ENCODE measurements at regions not wholly inside any gene's neighbourhood (a gene's known extent, or its start where the extent isn't known, plus 50 kb on each side); places are given as distances from the start of the nearest gene placed in this dataset.
"Not testable (repeated sequence)": the region's sequence is repeated elsewhere in the genome, so short reads cannot be mapped to it uniquely, and the experiment has no call there.

- no peak for DNase-seq
Observed at GRCh38 chr9:115756736-115757135, 396.9 kb upstream of the PAPPA start.

DNA sequence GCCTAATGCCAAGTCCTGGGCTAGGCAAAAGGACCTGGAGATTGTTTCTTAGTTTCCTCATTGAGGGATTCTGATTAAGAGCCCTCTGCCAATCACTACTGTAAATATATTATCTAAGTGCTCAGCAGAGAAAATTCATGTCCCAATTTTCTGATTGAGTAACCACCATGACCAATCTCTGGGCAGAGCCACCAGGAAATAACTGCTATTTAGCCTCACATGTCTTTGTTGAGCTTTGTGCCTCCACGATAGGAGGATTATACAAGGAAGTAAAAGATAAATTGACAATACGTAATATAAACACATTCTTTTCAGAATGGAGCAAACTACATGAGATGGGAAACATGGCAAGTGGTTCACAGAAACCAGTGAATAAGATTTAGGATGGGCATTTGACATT is 396.1 kb upstream of the PAPPA start:
- DNase-seq, result no peak

DNA sequence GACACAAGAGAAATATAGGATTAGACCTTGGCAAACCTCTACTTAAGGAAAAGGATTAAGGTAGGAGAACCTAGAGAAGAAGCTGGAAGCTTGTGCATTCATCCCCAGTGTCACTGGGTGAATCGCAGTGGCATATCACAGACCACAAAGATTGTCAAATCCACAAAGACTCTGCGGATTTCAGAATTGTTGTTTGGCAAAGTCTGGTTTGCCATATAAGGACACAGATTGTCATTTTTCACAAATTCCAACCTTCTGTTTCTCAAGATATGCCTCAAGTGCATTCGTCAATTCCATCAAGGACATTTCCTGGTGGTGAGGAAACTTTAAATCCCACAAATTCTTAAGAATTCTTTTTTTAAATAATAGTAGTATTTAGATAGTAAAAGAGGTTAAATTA is 395.1 kb upstream of the PAPPA start:
- DNase-seq, result no peak

DNA sequence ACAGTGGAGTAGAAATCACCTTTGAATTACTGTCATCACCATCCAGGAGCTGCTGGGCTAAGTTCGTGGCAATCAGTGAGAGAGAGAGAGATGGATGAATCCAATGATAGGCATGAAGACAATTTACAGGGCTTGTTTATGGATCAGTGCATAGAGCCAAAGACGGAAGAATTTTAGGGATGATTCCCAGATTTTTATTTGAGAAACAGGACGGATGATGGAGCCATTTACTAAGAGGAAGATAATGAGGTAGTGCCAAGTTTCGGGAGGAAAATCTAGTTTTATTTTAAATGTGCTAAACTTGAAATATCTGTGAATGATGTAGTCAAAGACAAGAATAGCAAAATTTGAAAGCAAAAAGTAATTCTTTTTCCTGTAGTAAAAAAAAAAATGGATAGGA is 394.2 kb upstream of the PAPPA start:
- no peak for DNase-seq

- no peak for DNase-seq
Observed at GRCh38 chr9:115764645-115765044, 388.9 kb upstream of the PAPPA start.

DNA sequence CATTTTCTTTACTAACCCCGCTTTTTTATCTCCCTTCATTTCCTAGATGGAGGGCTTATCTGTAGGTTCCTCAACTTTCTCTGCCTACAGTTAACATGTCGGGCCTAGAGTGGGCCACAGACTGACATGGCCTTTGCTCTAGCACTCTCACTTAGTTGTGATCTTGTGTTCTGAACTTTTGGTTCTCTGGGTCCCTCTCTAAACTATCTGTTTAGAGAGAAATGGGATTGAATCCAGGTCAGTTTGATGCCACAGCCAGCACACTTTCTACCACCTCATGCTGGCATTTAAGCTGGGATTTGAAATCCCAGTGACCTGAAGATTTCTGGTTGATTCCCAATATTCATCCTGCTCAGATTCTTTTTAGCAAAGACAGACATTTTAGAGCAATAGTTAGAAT is 388.5 kb upstream of the PAPPA start:
- no peak for DNase-seq

DNA sequence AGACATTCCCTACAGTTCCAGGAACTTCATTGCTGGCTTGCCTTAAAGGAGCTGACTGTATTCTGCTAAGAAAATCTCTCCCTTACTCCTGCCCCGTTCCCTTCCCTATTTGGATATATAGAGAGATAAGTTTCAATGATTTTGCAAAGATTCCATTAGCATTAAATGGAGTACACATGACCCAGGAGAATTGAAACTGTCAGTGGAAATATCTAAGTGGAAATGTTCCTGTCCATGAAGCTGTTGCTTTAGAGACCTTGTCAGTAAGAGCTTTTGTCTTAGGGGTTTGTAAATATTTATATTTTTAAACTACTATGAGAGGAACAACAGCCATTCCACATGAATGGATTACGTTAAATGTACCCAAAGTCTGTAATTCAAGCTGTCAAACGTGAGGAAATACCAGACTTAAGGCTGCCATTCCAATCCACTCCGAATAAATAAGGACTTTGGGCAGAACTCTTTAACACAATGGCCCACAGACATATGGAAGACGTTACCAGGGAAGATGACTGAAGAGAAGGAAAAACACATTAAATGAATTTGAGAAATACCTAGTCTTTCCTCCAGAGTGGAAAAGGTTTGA is 387.1 kb upstream of the PAPPA start:
- DNase-seq, result no peak

- DNase-seq, result no peak
Observed at GRCh38 chr9:115770521-115770920, 383.1 kb upstream of the PAPPA start.

DNA sequence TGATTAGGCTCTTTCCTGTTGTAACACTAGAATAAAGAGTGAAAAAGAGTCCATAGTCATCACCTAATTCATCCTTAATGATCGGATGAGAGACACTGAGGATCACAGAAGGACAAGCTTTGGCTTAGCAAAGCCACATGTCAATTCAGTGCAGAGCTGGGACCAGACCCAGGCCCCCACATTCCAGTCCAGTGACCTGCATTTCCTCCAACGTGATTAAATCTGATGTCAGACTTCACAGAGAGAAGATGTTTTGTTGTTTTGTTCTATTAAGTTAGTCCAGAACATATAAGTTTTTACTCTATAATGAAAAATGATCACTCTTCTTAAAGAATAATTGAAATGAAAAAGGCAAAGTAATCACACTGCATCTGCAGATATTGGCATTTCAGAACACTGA is 377.9 kb upstream of the PAPPA start:
- DNase-seq, result no peak

GRCh38 chr9:115777610-115778009 is 376.0 kb upstream of the PAPPA start:
- DNase-seq, result no peak

GRCh38 chr9:115781070-115781736 is 372.4 kb upstream of the PAPPA start:
- no peak for DNase-seq

DNA sequence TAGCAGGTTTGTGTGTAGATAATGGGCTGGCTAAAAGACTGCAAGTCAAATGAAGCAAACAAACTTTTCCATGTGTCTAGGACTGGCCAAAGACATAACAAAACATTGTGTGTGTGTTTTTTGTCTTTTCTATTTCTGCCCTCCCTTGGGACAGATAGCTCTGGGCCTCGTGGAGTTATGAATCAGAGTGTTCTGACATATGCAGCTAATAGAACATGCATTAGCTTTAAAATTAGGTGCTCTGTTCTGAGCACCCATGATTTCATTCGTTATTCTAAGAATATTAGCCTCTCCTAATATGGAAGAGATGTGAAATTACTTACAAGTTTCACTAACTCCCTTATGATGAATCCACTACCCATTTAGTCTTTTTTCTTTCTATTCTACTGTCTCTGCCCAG is 367.3 kb upstream of the PAPPA start:
- DNase-seq, result no peak

- DNase-seq, result no peak
Observed at GRCh38 chr9:115790520-115790919, 363.1 kb upstream of the PAPPA start.

- DNase-seq, result no peak
Observed at GRCh38 chr9:115794921-115795475, 358.6 kb upstream of the PAPPA start.

- no peak for DNase-seq
Observed at GRCh38 chr9:115799734-115800133, 353.9 kb upstream of the PAPPA start.

- DNase-seq, result no peak
Observed at GRCh38 chr9:115804206-115804605, 349.4 kb upstream of the PAPPA start.

- no peak for DNase-seq
Observed at GRCh38 chr9:115808108-115808507, 345.5 kb upstream of the PAPPA start.

DNA sequence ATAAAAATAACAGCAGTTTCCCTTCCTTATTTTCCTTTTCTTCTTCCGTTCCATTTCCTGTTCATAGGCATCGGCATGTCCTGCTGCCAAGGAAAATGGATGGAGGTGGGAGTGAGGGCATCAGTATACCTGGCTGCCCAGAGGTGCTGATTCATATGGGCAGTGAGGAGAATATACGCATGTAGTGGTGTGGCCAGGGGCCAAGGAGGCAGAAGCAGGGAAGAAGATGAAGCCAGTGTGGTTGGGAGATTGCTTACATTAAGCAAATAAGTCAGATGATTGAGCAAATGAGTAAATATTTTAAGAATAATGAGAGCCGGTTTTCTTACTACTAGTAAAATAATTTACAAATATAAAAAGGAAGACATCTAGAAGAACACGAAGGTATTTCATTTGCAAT is 344.9 kb upstream of the PAPPA start:
- no peak for DNase-seq

- DNase-seq, result no peak
Observed at GRCh38 chr9:115810166-115810565, 343.4 kb upstream of the PAPPA start.

DNA sequence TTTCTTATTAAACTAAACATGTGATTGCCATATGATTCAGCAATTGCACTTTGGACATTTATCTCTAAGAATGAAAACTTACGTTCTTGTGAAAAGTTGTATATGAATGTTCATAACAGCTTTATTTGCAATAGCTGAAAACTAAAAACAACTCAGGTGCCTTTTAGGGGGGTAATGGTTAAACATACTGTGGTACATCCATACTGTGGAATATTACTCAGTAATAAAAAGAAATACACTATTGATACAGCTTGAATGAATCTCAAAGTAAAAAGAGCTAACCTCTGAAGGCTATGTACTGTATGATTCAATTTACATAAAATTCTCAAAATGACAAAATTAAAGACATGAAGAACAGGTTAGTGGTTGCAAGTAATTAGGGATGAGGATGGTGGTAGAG is 339.5 kb upstream of the PAPPA start:
- no peak for DNase-seq

DNA sequence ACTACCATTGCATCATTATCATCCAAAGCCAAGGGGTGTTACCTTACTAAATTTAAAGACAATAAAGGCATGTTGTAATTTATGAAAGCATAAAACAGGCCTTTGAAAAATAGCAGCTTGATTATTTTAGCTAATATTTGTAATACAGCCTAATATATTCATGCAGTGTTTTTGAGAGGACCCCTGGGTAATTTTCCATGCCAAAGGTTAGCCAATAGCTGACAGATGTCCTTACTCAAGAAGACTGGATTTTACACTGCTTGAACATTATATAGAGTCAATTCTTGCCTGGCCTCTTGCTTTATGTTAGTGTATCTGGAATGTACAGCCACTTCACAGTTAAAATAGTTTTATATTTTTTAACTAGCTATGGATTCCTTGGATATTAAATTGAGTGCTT is 337.8 kb upstream of the PAPPA start:
- no peak for DNase-seq

GRCh38 chr9:115818651-115819050 is 334.9 kb upstream of the PAPPA start:
- not testable (repeated sequence) for DNase-seq

DNA sequence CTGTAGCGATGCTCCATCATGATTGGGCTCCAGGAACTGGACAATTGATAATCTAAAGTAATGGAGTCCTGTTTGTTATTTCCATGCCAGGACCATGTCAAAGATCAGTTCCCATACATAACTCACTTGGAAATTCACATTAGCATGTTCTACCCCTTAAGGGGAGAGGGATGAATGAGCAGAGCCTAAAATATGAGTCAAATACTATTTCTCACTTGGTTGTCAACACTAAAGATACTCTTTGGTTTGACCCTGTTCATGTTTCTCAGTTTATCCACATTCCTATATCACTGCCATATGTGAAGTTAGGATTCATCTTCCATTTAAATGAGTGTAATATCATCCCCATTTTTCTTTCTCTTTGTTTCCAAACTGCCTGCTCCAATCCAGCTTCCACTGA is 321.6 kb upstream of the PAPPA start:
- DNase-seq, result no peak

GRCh38 chr9:115837618-115838017 is 316.0 kb upstream of the PAPPA start:
- no peak for DNase-seq

DNA sequence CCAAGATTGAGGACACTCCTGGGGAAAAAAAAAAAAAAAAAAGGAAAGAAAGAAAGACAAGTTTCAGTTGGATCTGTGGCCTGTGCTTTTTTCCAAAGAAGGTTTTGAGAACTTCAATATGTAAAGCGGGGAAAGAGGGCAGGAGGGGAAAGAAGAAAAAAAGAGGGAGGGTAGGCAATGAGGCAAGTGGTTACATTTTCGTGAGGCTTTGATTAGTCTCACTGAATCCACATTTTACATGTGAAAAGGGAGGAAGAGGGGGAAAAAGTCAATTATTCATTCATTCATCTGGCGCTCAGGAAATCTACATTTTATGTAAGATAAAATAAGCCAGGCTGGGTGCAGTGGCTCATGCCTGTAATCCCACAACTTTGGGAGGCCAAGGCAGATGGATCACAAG is 315.2 kb upstream of the PAPPA start:
- DNase-seq, result no peak
